SK-N-MC (cell line): ENCODE measurements at regions not wholly inside any gene's neighbourhood (a gene's known extent, or its start where the extent isn't known, plus 50 kb on each side); places are given as distances from the start of the nearest gene placed in this dataset.

Source experiments
- EZH2 ChIP-seq: fragments of 200-600 bp; sonication (generic); IDR thresholded peaks from one replicate; pipeline ENCODE4 v1.6.1; 2017; ENCODE audit warnings: antibody characterized with exemption
- POLR2AphosphoS5 ChIP-seq: IDR thresholded peaks from 2 replicates; pipeline ENCODE4 v1.6.1; 2012; ENCODE audit warnings: mild to moderate bottlenecking, low read depth, low read length, borderline replicate concordance

- TF ChIP-seq EZH2 (no peak), POLR2AphosphoS5 (no peak)
Observed at GRCh38 chr9:87010626-87011025, 63.3 kb upstream of the GAS1 start.
